ENCODE measurements at regions not wholly inside any gene's neighbourhood (a gene's known extent, or its start where the extent isn't known, plus 50 kb on each side); places are given as distances from the start of the nearest gene placed in this dataset.

- TF ChIP-seq, protein P1, sequence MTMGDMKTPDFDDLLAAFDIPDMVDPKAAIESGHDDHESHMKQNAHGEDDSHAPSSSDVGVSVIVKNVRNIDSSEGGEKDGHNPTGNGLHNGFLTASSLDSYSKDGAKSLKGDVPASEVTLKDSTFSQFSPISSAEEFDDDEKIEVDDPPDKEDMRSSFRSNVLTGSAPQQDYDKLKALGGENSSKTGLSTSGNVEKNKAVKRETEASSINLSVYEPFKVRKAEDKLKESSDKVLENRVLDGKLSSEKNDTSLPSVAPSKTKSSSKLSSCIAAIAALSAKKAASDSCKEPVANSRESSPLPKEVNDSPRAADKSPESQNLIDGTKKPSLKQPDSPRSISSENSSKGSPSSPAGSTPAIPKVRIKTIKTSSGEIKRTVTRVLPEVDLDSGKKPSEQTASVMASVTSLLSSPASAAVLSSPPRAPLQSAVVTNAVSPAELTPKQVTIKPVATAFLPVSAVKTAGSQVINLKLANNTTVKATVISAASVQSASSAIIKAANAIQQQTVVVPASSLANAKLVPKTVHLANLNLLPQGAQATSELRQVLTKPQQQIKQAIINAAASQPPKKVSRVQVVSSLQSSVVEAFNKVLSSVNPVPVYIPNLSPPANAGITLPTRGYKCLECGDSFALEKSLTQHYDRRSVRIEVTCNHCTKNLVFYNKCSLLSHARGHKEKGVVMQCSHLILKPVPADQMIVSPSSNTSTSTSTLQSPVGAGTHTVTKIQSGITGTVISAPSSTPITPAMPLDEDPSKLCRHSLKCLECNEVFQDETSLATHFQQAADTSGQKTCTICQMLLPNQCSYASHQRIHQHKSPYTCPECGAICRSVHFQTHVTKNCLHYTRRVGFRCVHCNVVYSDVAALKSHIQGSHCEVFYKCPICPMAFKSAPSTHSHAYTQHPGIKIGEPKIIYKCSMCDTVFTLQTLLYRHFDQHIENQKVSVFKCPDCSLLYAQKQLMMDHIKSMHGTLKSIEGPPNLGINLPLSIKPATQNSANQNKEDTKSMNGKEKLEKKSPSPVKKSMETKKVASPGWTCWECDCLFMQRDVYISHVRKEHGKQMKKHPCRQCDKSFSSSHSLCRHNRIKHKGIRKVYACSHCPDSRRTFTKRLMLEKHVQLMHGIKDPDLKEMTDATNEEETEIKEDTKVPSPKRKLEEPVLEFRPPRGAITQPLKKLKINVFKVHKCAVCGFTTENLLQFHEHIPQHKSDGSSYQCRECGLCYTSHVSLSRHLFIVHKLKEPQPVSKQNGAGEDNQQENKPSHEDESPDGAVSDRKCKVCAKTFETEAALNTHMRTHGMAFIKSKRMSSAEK (CRISPR knock-in tag; IDR thresholded peaks at IDR 0.05; ENCODE audit: borderline replicate concordance) = no peak
- TF ChIP-seq MAX (CRISPR knock-in tag; IDR thresholded peaks at IDR 0.05) (no peak), ZNF121 (CRISPR knock-in tag; IDR thresholded peaks at IDR 0.05) (no peak), PRRX2 (CRISPR knock-in tag; IDR thresholded peaks at IDR 0.05) (no peak), ZMAT4 (CRISPR knock-in tag; IDR thresholded peaks at IDR 0.05) (no peak), ZBTB21 (CRISPR knock-in tag; IDR thresholded peaks at IDR 0.05; ENCODE audit: borderline replicate concordance) (no peak), SMAD4 (CRISPR knock-in tag; IDR thresholded peaks at IDR 0.05) (no peak)
Observed at GRCh38 chr3:19744047-19744446, 190.0 kb downstream of the EFHB start (continued).

- H3K27ac Mint-ChIP-seq = no peak overlapping the region
- H3K27me3 Mint-ChIP-seq (ENCODE audit: low read depth) = no peaks in the 10 kb centered on the region; the same call in 1 of the 2 replicates
- H3K4me3 Mint-ChIP-seq = no peak overlapping the region
- DNase-seq (ENCODE audit: low spot score) = no peak
- peaks cover 24% of the 10 kb centered on the region for H3K4me1 Mint-ChIP-seq
- H3K36me3 Mint-ChIP-seq = no peaks in the 10 kb centered on the region
- no peak for ATAC-seq
- POLR2A ChIA-PET = no interaction called here
- H3K9me3 Mint-ChIP-seq = no peaks in the 10 kb centered on the region
- CTCF ChIA-PET = interaction anchor here (0.6 kb wide), 1 partner anchor 124 kb away, joined by 3 read pairs; no protein-coding TSS in a partner anchor
- no peak for TF ChIP-seq MXD4 (CRISPR knock-in tag; IDR thresholded peaks at IDR 0.05; ENCODE audit: borderline replicate concordance)
- TF ChIP-seq EMX1 (CRISPR knock-in tag; IDR thresholded peaks at IDR 0.05) = no peak
- TF ChIP-seq ATF1 (CRISPR knock-in tag; IDR thresholded peaks at IDR 0.05) = no peak
- no peak for TF ChIP-seq ATF3 (CRISPR knock-in tag; conservative IDR thresholded peaks at IDR 0.05)
- TF ChIP-seq NFE2L1 (CRISPR knock-in tag; IDR thresholded peaks at IDR 0.05) = no peak
- no peak for TF ChIP-seq ZNF263 (CRISPR knock-in tag; IDR thresholded peaks at IDR 0.05; ENCODE audit: low read depth)
- TF ChIP-seq TEAD4 (CRISPR knock-in tag; IDR thresholded peaks at IDR 0.05) = no peak
Observed at GRCh38 chr3:19742935-19743334, 191.1 kb downstream of the EFHB start.

- DNase-seq (ENCODE audit: low spot score) (no peak), ATAC-seq (no peak)
- no peak for TF ChIP-seq ZMAT4 (CRISPR knock-in tag; IDR thresholded peaks at IDR 0.05)
- no peak for TF ChIP-seq CTCF (IDR thresholded peaks at IDR 0.05)
- no peak for TF ChIP-seq NFATC4 (CRISPR knock-in tag; IDR thresholded peaks at IDR 0.05)
- TF ChIP-seq GTF2I (CRISPR knock-in tag; conservative IDR thresholded peaks at IDR 0.05) = no peak
- Mint-ChIP-seq H3K4me1 (peaks cover 16% of the 10 kb centered on the region), H3K36me3 (no peaks in the 10 kb centered on the region), H3K27ac (no peak overlapping the region), H3K27me3 (ENCODE audit: low read depth) (no peaks in the 10 kb centered on the region; the same call in 1 of the 2 replicates), H3K4me3 (no peak overlapping the region), H3K9me3 (no peaks in the 10 kb centered on the region)
- ChIA-PET CTCF (no interaction called here), POLR2A (no interaction called here)
Observed at GRCh38 chr3:19739504-19739903, 194.5 kb downstream of the EFHB start.

Data from WTC11 (cell line).